ENCODE measurements at regions not wholly inside any gene's neighbourhood (a gene's known extent, or its start where the extent isn't known, plus 50 kb on each side); places are given as distances from the start of the nearest gene placed in this dataset.

DNA sequence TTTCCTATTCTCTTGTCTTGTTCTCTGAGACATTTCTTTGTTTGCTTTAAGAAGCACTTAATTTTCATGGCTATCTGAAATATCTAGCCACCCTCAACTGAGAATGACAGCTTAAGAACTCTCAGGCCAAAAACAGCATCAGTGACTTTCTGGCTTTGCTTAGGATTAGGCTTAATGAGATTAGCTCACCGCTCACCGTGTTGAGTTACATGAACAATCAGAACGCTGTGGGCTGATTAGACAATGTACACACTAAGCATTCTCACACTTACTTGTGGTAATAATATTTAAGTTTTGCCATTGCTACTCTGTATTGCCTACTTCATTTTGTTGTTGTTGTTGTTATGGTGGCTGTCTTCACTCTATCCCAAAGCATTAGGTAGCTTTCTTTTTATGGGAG is 1283.6 kb downstream of the UQCRFS1 start:
- H3K4me3 ChIP-seq (ENCODE audit: low read length in 3 of 3): no peak overlapping the region
- H3K4me1 ChIP-seq (ENCODE audit: control insufficient read depth in 3 of 3, insufficient read depth in 3 of 3, low read length in 3 of 3): no peaks in the 10 kb centered on the region
- H3K36me3 ChIP-seq (ENCODE audit: control insufficient read depth in 3 of 3, insufficient read depth in 3 of 3, low read length in 3 of 3): no peaks in the 10 kb centered on the region
- H3K27me3 ChIP-seq (ENCODE audit: control insufficient read depth in 3 of 3, insufficient read depth in 3 of 3, low read length in 3 of 3): no peaks in the 10 kb centered on the region
- no peak overlapping the region for H3K9ac ChIP-seq (ENCODE audit: low read depth in 1 of 3, low read length in 3 of 3)
- no peak overlapping the region for H3K27ac ChIP-seq (ENCODE audit: low read depth, low read length)
- H3K9me3 ChIP-seq (ENCODE audit: control insufficient read depth in 3 of 3, low read length in 3 of 3): no peaks in the 10 kb centered on the region

DNA sequence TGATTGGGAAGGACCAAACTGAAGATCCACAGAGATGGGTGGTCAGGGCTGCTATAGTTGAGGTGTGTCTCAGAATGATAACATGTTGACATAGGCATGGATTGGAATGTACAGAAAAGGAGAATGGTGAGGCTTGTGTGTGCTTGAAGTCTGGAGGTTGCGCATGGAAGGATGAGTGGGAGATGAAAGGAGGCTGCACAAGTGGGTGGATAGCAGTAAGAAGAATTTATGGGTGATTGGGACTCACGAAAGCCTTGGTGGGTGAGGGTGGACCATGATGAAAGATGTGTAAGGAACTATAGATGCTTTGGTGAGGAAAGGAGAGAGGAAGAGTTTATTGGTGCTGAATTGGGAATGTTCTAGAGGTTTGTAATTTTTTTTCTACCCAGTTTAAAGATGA is 1287.7 kb downstream of the UQCRFS1 start:
- H3K4me1 ChIP-seq (ENCODE audit: control insufficient read depth in 3 of 3, insufficient read depth in 3 of 3, low read length in 3 of 3): no peaks in the 10 kb centered on the region

DNA sequence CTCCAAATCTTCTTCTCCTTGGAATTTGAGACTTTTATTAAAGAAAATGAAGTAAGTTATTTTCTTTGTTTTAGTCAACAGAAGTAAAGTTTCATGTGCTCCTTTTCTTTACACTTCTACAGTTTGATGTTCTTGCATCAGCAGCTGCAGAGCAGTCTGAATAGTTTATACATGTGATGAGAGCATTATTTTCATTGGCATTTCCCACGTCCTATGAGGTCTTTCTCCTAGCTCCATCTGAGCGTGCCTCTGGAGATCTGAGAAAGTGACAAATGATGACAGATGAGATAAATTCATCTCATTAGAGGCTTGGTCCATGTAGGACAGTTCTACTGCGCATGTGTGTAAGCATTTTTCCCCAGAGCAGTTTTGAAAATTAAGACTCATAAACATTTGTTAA is 1290.0 kb downstream of the UQCRFS1 start:
- Histone ChIP-seq H3K36me3 (ENCODE audit: control insufficient read depth in 3 of 3, insufficient read depth in 3 of 3, low read length in 3 of 3) (no peaks in the 10 kb centered on the region), H3K4me3 (ENCODE audit: low read length in 3 of 3) (no peak overlapping the region), H3K27ac (ENCODE audit: low read depth, low read length) (no peak overlapping the region), H3K9me3 (ENCODE audit: control insufficient read depth in 3 of 3, low read length in 3 of 3) (no peaks in the 10 kb centered on the region), H3K9ac (ENCODE audit: low read depth in 1 of 3, low read length in 3 of 3) (no peak overlapping the region), H3K4me1 (ENCODE audit: control insufficient read depth in 3 of 3, insufficient read depth in 3 of 3, low read length in 3 of 3) (no peaks in the 10 kb centered on the region), H3K27me3 (ENCODE audit: control insufficient read depth in 3 of 3, insufficient read depth in 3 of 3, low read length in 3 of 3) (no peaks in the 10 kb centered on the region)

More for the DNA sequence above, 1287.7 kb downstream of the UQCRFS1 start:
- no peaks in the 10 kb centered on the region for H3K27me3 ChIP-seq (ENCODE audit: control insufficient read depth in 3 of 3, insufficient read depth in 3 of 3, low read length in 3 of 3)
- H3K9ac ChIP-seq (ENCODE audit: low read depth in 1 of 3, low read length in 3 of 3): no peak overlapping the region
- H3K9me3 ChIP-seq (ENCODE audit: control insufficient read depth in 3 of 3, low read length in 3 of 3): no peaks in the 10 kb centered on the region
- H3K4me3 ChIP-seq (ENCODE audit: low read length in 3 of 3): no peak overlapping the region
- no peak overlapping the region for H3K27ac ChIP-seq (ENCODE audit: low read depth, low read length)
- no peaks in the 10 kb centered on the region for H3K36me3 ChIP-seq (ENCODE audit: control insufficient read depth in 3 of 3, insufficient read depth in 3 of 3, low read length in 3 of 3)

DNA sequence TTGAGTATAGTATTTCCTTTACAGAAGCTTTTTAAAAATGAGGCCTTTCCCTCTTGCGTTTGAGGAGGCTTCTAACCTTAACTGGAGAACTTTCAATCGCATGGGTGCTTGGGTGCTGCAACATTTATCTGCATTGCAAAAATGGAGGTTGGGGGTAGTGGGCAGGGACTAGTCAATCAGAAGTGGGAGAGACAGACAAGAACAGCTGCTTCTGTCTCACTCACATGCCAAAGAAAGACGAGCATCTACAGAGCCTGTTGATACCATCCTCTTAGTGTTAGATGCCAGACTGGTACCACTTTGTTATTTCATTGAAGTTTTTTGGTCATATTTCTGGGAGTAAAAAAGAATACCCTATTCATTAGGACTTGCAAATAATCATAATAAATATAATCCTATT is 1292.2 kb downstream of the UQCRFS1 start:
- no peaks in the 10 kb centered on the region for H3K27me3 ChIP-seq (ENCODE audit: control insufficient read depth in 3 of 3, insufficient read depth in 3 of 3, low read length in 3 of 3)
- no peak overlapping the region for H3K4me3 ChIP-seq (ENCODE audit: low read length in 3 of 3)
- H3K4me1 ChIP-seq (ENCODE audit: control insufficient read depth in 3 of 3, insufficient read depth in 3 of 3, low read length in 3 of 3): no peaks in the 10 kb centered on the region
- H3K9ac ChIP-seq (ENCODE audit: low read depth in 1 of 3, low read length in 3 of 3): no peak overlapping the region
- no peak overlapping the region for H3K27ac ChIP-seq (ENCODE audit: low read depth, low read length)
- no peaks in the 10 kb centered on the region for H3K9me3 ChIP-seq (ENCODE audit: control insufficient read depth in 3 of 3, low read length in 3 of 3)
- H3K36me3 ChIP-seq (ENCODE audit: control insufficient read depth in 3 of 3, insufficient read depth in 3 of 3, low read length in 3 of 3): no peaks in the 10 kb centered on the region

DNA sequence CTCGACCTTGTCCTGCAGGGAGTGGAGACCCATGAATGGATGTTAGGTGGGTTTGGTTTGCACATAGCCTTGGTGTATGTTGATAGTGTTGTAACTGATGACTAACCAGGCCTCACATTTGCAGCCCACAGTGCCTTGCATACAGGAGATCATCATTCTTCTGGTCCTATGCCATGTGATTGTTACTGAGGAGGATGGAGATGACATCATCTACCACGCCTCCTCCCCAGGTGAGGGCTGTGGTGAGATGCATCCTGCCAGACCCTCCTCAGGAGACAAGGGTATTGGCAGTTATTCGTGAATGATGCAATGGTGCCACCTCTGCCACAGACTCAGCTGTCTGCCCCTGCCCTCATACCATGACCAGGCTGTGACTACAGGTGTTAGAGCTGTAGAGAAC is 1294.1 kb downstream of the UQCRFS1 start:
- H3K9ac ChIP-seq (ENCODE audit: low read depth in 1 of 3, low read length in 3 of 3): no peak overlapping the region

DNA sequence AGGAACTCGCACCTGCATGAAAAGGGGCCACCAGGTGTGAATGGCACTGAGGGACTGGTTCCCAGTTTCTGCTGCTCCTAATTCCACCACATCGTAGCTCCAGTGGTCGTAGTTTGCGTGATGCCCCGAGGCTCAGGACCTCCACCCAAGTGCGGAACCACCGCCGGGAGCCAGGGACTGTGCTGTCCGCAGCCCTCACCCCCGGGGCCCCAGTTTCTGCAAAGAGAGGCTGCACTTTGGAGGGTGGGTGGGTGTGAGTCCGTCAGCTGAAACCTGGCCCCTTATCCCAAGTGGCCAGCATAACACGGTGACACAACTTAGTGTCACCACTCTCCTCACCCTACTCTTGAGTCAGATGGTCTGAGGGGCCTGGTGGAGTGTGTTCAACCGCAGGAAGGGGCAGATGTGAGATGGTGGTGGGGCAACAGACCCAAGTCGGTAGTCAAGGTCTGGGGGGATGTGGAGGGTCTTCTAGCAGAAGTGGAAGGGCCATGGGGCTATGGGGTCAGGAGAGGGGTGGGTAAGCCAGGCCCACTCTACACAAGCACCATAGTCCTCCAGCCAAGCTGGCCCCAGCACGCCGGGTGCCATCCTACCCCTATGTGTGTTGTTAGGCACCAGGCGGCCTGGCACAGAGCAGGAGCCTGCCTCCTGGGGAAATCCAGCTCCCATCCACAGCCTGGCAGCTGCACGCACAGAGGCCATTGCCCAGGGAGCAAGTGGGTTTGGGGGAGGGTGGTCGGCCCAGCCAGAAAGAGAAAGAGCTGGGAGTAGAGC is 1301.6 kb downstream of the UQCRFS1 start:
- H3K4me1 ChIP-seq (ENCODE audit: control insufficient read depth in 3 of 3, insufficient read depth in 3 of 3, low read length in 3 of 3): no peaks in the 10 kb centered on the region
- no peaks in the 10 kb centered on the region for H3K9me3 ChIP-seq (ENCODE audit: control insufficient read depth in 3 of 3, low read length in 3 of 3)
- H3K36me3 ChIP-seq (ENCODE audit: control insufficient read depth in 3 of 3, insufficient read depth in 3 of 3, low read length in 3 of 3): no peaks in the 10 kb centered on the region
- no peak overlapping the region for H3K9ac ChIP-seq (ENCODE audit: low read depth in 1 of 3, low read length in 3 of 3)
- no peaks in the 10 kb centered on the region for H3K27me3 ChIP-seq (ENCODE audit: control insufficient read depth in 3 of 3, insufficient read depth in 3 of 3, low read length in 3 of 3)
- H3K4me3 ChIP-seq (ENCODE audit: low read length in 3 of 3): no peak overlapping the region
- no peak overlapping the region for H3K27ac ChIP-seq (ENCODE audit: low read depth, low read length)

More for the DNA sequence above, 1294.1 kb downstream of the UQCRFS1 start:
- Histone ChIP-seq H3K36me3 (ENCODE audit: control insufficient read depth in 3 of 3, insufficient read depth in 3 of 3, low read length in 3 of 3) (no peaks in the 10 kb centered on the region), H3K27ac (ENCODE audit: low read depth, low read length) (no peak overlapping the region), H3K4me3 (ENCODE audit: low read length in 3 of 3) (no peak overlapping the region), H3K4me1 (ENCODE audit: control insufficient read depth in 3 of 3, insufficient read depth in 3 of 3, low read length in 3 of 3) (no peaks in the 10 kb centered on the region), H3K27me3 (ENCODE audit: control insufficient read depth in 3 of 3, insufficient read depth in 3 of 3, low read length in 3 of 3) (no peaks in the 10 kb centered on the region), H3K9me3 (ENCODE audit: control insufficient read depth in 3 of 3, low read length in 3 of 3) (no peaks in the 10 kb centered on the region)

DNA sequence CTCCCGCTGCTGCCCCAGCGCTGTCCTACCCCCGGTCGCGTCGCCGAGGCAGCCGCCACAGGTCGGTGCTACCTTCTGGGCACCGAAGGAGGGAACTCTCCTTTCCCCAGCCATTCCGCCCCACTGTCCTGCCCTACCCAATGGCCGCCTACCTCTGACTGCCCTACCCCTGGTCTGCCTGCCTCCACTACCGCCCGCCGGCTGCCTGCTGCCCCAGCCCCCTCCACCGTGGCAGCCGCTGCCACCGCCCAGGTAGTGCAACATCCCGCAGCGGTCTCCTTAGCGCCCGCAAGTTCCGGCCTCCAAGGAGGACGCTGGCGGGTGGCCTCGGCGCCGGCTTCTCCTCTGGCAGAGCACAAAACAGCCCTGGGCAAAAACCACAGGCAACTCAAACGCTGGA is 1303.1 kb downstream of the UQCRFS1 start:
- Histone ChIP-seq H3K27ac (ENCODE audit: low read depth, low read length) (no peak overlapping the region), H3K9ac (ENCODE audit: low read depth in 1 of 3, low read length in 3 of 3) (no peak overlapping the region), H3K4me1 (ENCODE audit: control insufficient read depth in 3 of 3, insufficient read depth in 3 of 3, low read length in 3 of 3) (no peaks in the 10 kb centered on the region), H3K36me3 (ENCODE audit: control insufficient read depth in 3 of 3, insufficient read depth in 3 of 3, low read length in 3 of 3) (no peaks in the 10 kb centered on the region), H3K4me3 (ENCODE audit: low read length in 3 of 3) (no peak overlapping the region), H3K27me3 (ENCODE audit: control insufficient read depth in 3 of 3, insufficient read depth in 3 of 3, low read length in 3 of 3) (no peaks in the 10 kb centered on the region), H3K9me3 (ENCODE audit: control insufficient read depth in 3 of 3, low read length in 3 of 3) (no peaks in the 10 kb centered on the region)

DNA sequence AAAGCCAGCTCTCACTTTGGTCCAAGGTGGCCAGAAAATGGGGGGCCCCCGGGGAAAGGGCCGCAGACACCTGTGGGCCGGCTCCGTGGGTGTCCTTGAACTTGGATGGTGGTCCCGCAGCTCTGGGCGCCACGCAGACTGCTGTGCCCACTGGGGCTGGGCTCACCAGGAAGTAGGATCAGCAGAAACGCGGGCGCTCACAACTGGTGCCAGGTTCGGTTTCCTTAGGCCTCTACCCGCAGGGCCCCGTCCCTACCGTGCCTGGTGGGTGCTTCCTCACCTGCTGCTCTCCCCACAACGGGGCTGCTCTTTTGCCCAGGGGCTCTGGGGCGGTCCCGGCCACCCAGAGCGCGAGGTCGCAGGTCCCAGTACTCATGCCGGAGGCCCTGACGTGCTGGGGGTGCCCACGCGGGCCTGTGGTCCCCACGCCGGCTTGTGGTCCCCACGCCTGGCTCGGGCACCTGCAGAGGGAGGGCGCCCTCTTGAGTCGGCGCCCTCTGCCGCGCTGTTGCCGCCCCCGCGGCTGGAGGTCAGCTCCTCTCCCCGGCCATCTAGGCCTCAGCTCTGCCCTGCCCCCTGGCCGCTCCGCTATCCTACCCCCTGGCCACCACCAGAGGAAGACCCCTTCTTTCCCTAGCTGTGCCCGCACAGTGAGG is 1303.6 kb downstream of the UQCRFS1 start:
- H3K36me3 ChIP-seq (ENCODE audit: control insufficient read depth in 3 of 3, insufficient read depth in 3 of 3, low read length in 3 of 3): no peaks in the 10 kb centered on the region
- H3K4me1 ChIP-seq (ENCODE audit: control insufficient read depth in 3 of 3, insufficient read depth in 3 of 3, low read length in 3 of 3): no peaks in the 10 kb centered on the region
- no peak overlapping the region for H3K27ac ChIP-seq (ENCODE audit: low read depth, low read length)
- H3K4me3 ChIP-seq (ENCODE audit: low read length in 3 of 3): no peak overlapping the region
- H3K9me3 ChIP-seq (ENCODE audit: control insufficient read depth in 3 of 3, low read length in 3 of 3): no peaks in the 10 kb centered on the region
- H3K27me3 ChIP-seq (ENCODE audit: control insufficient read depth in 3 of 3, insufficient read depth in 3 of 3, low read length in 3 of 3): no peaks in the 10 kb centered on the region
- H3K9ac ChIP-seq (ENCODE audit: low read depth in 1 of 3, low read length in 3 of 3): no peak overlapping the region

DNA sequence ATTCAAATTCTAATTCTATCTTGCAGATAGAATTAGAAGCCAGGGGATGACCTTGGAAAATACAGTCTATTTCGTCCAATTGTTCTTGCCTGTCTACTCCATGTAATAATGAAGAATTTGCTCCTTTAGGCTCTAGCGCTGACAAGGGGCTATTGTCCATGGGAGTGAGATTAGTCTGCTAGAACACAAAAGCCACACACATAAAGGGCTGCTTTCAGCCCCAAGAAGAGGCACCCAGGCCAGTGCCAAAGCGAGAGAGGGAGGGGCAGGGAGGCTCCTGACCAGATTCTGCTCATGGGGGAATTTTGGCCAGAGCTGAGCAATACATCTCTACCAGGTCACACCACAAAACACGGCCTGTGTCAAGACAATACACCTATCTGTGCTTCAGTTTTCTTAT is 1306.9 kb downstream of the UQCRFS1 start:
- no peak overlapping the region for H3K9ac ChIP-seq (ENCODE audit: low read depth in 1 of 3, low read length in 3 of 3)
- no peaks in the 10 kb centered on the region for H3K9me3 ChIP-seq (ENCODE audit: control insufficient read depth in 3 of 3, low read length in 3 of 3)
- H3K27ac ChIP-seq (ENCODE audit: low read depth, low read length): no peak overlapping the region
- no peaks in the 10 kb centered on the region for H3K36me3 ChIP-seq (ENCODE audit: control insufficient read depth in 3 of 3, insufficient read depth in 3 of 3, low read length in 3 of 3)
- no peaks in the 10 kb centered on the region for H3K27me3 ChIP-seq (ENCODE audit: control insufficient read depth in 3 of 3, insufficient read depth in 3 of 3, low read length in 3 of 3)
- no peaks in the 10 kb centered on the region for H3K4me1 ChIP-seq (ENCODE audit: control insufficient read depth in 3 of 3, insufficient read depth in 3 of 3, low read length in 3 of 3)
- H3K4me3 ChIP-seq (ENCODE audit: low read length in 3 of 3): no peak overlapping the region

DNA sequence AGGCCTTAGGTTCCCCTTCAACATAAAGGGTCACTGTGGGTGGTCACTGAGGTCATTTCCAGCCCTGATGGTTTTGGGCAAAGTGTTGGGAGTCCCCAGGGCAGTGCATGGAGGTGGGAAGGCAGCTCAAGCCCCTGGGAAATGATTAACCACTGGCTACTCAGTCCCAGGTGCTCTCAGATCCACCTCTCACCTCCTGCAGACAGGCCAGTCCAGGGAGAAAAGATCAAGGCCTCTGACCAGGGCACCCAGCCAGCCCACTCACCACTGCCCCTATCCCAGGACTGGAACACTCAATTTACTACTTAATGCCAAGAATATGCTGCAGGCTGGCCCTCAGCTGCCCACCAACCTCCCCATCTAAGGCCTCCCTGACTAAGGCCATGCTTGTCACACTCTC is 1307.9 kb downstream of the UQCRFS1 start:
- no peaks in the 10 kb centered on the region for H3K4me1 ChIP-seq (ENCODE audit: control insufficient read depth in 3 of 3, insufficient read depth in 3 of 3, low read length in 3 of 3)
- H3K36me3 ChIP-seq (ENCODE audit: control insufficient read depth in 3 of 3, insufficient read depth in 3 of 3, low read length in 3 of 3): no peaks in the 10 kb centered on the region
- H3K9me3 ChIP-seq (ENCODE audit: control insufficient read depth in 3 of 3, low read length in 3 of 3): no peaks in the 10 kb centered on the region
- H3K27ac ChIP-seq (ENCODE audit: low read depth, low read length): no peak overlapping the region
- H3K9ac ChIP-seq (ENCODE audit: low read depth in 1 of 3, low read length in 3 of 3): no peak overlapping the region
- H3K27me3 ChIP-seq (ENCODE audit: control insufficient read depth in 3 of 3, insufficient read depth in 3 of 3, low read length in 3 of 3): no peaks in the 10 kb centered on the region
- H3K4me3 ChIP-seq (ENCODE audit: low read length in 3 of 3): no peak overlapping the region
